BJ (cell line): ENCODE measurements at regions not wholly inside any gene's neighbourhood (a gene's known extent, or its start where the extent isn't known, plus 50 kb on each side); places are given as distances from the start of the nearest gene placed in this dataset.

Experiments used
- CTCF ChIA-PET: fragments of 350-600 bp; formaldehyde crosslinking; extraction: SDS; loops from one replicate; lab custom pipeline; 2021; ENCODE audit warnings: antibody characterized with exemption, inconsistent platforms; lab: Yijun Ruan, JAX
- POLR2A ChIA-PET: fragments of 300-600 bp; sonication (Branson Sonifier 250); formaldehyde crosslinking; extraction: SDS; loops from one replicate; lab custom pipeline; 2021; ENCODE audit warnings: antibody characterized with exemption; lab: Charles Lee
- DNase-seq: peaks from one replicate; pipeline ENCODE4 v3.0.0-alpha.2; 2011; ENCODE audit warnings: low read depth
- H3K27me3 ChIP-seq: 2 replicates; pipeline ENCODE4 v1.6.0; 2011; ENCODE audit warnings: low read length; ENCODE audit not compliant: control insufficient read depth, insufficient read depth
- H3K36me3 ChIP-seq: 2 replicates; pipeline ENCODE4 v1.5.1; 2011; ENCODE audit warnings: low read length; ENCODE audit not compliant: control insufficient read depth, insufficient read depth
- H3K4me3 ChIP-seq: 2 replicates; pipeline ENCODE4 v1.5.1; 2011; ENCODE audit warnings: low read depth, mild to moderate bottlenecking, control low read depth, low read length
- TF ChIP-seq, protein P1 (sequence below): IDR thresholded peaks from 2 replicates; pipeline ENCODE4 v1.5.1; 2011; ENCODE audit warnings: low read depth, mild to moderate bottlenecking, control low read depth, inconsistent platforms, low read length, moderate library complexity; ENCODE audit not compliant: insufficient read depth

DNA sequence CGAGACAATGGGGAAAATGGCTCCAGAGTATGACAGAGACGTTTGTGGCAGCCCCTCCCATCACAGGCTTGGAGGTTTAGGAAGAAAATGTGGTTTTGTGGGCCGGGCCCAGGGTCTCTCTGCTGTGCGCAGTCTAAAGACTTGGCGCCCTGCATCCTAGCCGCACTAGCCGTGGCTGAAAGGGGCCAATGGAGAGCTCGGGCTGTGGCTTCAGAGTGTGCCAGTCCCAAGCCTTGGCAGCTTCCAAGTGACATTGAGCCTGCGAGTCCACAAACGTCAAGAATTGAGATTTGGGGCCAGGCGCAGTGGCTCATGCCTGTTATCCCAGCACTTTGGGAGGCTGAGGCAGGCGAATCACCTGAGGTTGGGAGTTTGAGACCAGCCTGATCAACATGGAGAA is 513.1 kb downstream of the PCDH17 start:
- ChIA-PET POLR2A (no interaction called here), CTCF (no interaction called here)
- no peak overlapping the region for H3K4me3 ChIP-seq
- no peak for DNase-seq
- TF ChIP-seq, protein P1, sequence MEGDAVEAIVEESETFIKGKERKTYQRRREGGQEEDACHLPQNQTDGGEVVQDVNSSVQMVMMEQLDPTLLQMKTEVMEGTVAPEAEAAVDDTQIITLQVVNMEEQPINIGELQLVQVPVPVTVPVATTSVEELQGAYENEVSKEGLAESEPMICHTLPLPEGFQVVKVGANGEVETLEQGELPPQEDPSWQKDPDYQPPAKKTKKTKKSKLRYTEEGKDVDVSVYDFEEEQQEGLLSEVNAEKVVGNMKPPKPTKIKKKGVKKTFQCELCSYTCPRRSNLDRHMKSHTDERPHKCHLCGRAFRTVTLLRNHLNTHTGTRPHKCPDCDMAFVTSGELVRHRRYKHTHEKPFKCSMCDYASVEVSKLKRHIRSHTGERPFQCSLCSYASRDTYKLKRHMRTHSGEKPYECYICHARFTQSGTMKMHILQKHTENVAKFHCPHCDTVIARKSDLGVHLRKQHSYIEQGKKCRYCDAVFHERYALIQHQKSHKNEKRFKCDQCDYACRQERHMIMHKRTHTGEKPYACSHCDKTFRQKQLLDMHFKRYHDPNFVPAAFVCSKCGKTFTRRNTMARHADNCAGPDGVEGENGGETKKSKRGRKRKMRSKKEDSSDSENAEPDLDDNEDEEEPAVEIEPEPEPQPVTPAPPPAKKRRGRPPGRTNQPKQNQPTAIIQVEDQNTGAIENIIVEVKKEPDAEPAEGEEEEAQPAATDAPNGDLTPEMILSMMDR = no peak
- no peaks in the 10 kb centered on the region for H3K36me3 ChIP-seq
- no peaks in the 10 kb centered on the region for H3K27me3 ChIP-seq

DNA sequence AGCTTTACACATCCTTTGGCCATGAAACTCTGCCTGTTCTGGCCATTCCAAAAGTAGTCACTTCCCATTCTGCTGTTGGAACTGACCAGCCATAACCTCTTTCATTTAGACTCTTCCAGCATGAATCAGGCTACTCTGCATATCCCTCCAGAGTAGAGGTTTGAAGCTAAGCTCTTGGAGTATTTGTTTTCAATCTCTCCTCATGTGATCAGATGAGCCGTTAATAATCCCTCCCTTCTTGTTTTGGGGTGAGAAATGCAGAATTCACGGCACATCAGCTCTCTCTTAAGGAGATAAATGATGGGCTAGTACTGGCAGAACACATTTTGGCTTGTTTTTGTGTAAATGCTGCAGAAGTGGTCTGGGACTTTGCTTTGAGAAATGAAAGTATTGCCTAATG is 519.9 kb downstream of the PCDH17 start:
- CTCF ChIA-PET = interaction anchor here (1.0 kb wide), 1 partner anchor 32 kb away, joined by 4 read pairs; no protein-coding TSS in a partner anchor
- DNase-seq = no peak

DNA sequence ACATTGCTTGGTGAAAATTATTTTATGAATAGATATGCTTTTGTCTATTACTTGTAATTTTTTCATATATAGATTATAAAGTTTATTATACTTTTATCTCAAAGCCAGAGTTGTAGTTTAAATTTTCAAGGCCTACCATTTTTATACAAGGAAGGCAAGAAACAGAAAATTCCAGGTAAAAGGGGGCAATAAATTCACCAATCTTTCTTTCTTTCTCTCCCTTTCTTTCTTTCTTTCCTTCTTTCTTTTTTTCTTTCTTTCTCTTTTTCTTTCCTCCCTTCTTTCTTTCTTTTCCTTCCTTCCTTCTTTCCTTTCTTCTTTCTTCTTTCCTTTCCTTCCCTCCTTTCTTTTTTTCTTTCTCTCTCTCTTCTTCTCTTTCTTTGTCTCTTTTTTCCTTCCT is 529.4 kb downstream of the PCDH17 start:
- POLR2A ChIA-PET = no interaction called here
- CTCF ChIA-PET = no interaction called here
- no peak overlapping the region for H3K4me3 ChIP-seq

More for the DNA sequence above, 519.9 kb downstream of the PCDH17 start:
- Histone ChIP-seq H3K4me3 (no peak overlapping the region), H3K27me3 (no peaks in the 10 kb centered on the region), H3K36me3 (no peaks in the 10 kb centered on the region)
- POLR2A ChIA-PET = no interaction called here
- TF ChIP-seq, protein P1 = no peak

DNA sequence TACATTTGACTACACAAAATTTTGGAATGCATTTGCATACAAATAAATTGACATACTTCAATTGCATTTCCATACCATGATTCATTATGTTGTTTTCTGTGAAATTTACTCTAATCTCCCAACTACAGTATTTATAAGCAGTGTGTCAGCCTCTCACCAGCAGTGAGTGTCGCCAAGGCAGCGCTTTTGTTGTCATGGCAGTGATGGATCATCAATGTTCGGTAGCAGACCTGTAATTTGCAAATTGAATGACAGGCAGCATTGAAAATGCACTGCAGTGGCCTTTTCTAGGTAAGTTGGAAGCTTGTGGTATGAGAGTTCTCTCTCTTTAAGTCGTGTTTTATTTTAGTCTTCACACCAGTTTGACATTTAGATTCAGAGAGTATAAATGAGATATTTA is 534.1 kb downstream of the PCDH17 start:
- TF ChIP-seq, protein P1 = no peak
- Histone ChIP-seq H3K4me3 (no peak overlapping the region), H3K27me3 (no peaks in the 10 kb centered on the region), H3K36me3 (no peaks in the 10 kb centered on the region)
- CTCF ChIA-PET = no interaction called here
- POLR2A ChIA-PET = no interaction called here
- no peak for DNase-seq

More for the DNA sequence above, 529.4 kb downstream of the PCDH17 start:
- Histone ChIP-seq H3K27me3 (no peaks in the 10 kb centered on the region), H3K36me3 (no peaks in the 10 kb centered on the region)
- DNase-seq = no peak
- TF ChIP-seq, protein P1 = no peak

DNA sequence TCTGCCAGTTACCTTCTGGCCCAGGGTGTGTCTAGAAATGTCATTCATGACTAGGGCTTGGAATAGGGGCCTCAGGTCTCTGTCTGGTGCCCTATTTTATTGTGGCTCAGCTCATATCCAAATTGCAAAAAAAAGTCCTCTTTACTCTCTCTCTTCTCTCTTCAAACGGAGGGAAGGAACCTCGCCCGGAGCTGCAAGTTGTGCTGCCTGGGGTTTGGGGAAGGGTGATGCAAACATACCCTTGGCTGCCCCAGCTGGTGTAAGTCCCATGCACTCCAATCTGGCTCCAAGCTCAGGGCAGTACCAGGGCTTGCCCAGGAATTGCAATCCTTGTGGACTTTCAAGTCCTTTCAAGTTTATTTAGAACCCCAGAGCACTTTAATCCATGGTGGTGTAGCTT is 549.6 kb downstream of the PCDH17 start:
- H3K4me3 ChIP-seq = no peak overlapping the region
- no peaks in the 10 kb centered on the region for H3K27me3 ChIP-seq
- ChIA-PET POLR2A (no interaction called here), CTCF (no interaction called here)
- TF ChIP-seq, protein P1 = no peak
- DNase-seq = no peak
- no peaks in the 10 kb centered on the region for H3K36me3 ChIP-seq
